ENCODE measurements at regions not wholly inside any gene's neighbourhood (a gene's known extent, or its start where the extent isn't known, plus 50 kb on each side); places are given as distances from the start of the nearest gene placed in this dataset.

- TF ChIP-seq, protein P1, sequence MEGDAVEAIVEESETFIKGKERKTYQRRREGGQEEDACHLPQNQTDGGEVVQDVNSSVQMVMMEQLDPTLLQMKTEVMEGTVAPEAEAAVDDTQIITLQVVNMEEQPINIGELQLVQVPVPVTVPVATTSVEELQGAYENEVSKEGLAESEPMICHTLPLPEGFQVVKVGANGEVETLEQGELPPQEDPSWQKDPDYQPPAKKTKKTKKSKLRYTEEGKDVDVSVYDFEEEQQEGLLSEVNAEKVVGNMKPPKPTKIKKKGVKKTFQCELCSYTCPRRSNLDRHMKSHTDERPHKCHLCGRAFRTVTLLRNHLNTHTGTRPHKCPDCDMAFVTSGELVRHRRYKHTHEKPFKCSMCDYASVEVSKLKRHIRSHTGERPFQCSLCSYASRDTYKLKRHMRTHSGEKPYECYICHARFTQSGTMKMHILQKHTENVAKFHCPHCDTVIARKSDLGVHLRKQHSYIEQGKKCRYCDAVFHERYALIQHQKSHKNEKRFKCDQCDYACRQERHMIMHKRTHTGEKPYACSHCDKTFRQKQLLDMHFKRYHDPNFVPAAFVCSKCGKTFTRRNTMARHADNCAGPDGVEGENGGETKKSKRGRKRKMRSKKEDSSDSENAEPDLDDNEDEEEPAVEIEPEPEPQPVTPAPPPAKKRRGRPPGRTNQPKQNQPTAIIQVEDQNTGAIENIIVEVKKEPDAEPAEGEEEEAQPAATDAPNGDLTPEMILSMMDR (IDR thresholded peaks at IDR 0.05; ENCODE audit: low read depth, low read length, missing control alignments) = no peak
- no peak for DNase-seq (ENCODE audit: low read depth)
- H3K4me3 ChIP-seq (ENCODE audit: low read depth, low read length) = no peak overlapping the region
Measured at GRCh38 chr10:65534771-65535170, 1391.1 kb upstream of the LRRTM3 start.

- no peak overlapping the region for H3K4me3 ChIP-seq (ENCODE audit: low read depth, low read length)
- DNase-seq (ENCODE audit: low read depth) = no peak
- TF ChIP-seq, protein P1 (IDR thresholded peaks at IDR 0.05; ENCODE audit: low read depth, low read length, missing control alignments) = no peak
Measured at GRCh38 chr10:65544756-65545155, 1381.1 kb upstream of the LRRTM3 start.

- TF ChIP-seq, protein P1 (IDR thresholded peaks at IDR 0.05; ENCODE audit: low read depth, low read length, missing control alignments) = no peak
- H3K4me3 ChIP-seq (ENCODE audit: low read depth, low read length) = no peak overlapping the region
- no peak for DNase-seq (ENCODE audit: low read depth)
Measured at GRCh38 chr10:65548001-65548400, 1377.8 kb upstream of the LRRTM3 start.

DNA sequence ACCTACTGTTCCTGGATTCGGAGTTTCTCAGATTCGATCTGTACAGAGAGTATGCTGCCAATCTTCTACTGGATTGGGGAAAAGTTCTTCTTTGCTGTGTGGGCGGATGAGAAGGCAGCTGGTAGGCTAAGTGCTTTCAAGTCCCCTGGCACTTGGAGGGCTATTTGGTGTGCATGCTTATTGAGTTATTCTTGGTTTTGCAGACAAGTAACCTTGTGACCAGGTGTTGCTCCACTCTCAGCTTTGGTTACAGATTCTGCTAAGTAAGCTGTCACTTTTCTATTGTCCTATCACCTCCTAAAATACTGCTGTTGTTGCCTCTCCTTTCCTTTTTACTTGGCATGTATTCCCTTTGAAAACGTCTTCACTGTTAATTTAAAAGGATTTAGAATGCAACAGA lies 1375.1 kb upstream of the LRRTM3 start:
- TF ChIP-seq, protein P1 (IDR thresholded peaks at IDR 0.05; ENCODE audit: low read depth, low read length, missing control alignments) = no peak
- DNase-seq (ENCODE audit: low read depth) = no peak
- no peak overlapping the region for H3K4me3 ChIP-seq (ENCODE audit: low read depth, low read length)

DNA sequence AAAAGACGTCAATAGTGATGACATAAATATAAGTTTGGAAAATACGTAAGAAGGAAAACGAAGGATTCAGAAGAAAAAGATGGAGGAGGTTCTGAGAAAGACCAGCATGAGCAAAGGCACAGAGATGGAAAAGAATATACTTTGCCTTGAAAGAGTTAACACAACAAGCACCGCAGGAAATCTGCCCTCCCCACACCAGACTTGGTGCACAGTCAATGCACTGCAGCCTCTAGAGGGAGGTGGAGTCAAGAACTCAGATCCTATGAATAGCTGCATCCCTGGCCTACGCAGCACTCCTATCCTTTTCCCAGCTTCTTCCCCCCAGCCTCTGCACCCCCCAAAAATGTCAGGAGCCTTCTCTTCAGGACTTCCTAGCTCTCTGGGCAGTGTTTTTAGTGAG lies 1370.6 kb upstream of the LRRTM3 start:
- no peak overlapping the region for H3K4me3 ChIP-seq (ENCODE audit: low read depth, low read length)
- DNase-seq (ENCODE audit: low read depth) = no peak
- TF ChIP-seq, protein P1 (IDR thresholded peaks at IDR 0.05; ENCODE audit: low read depth, low read length, missing control alignments) = no peak

GRCh38 chr10:65556006-65556405 lies 1369.8 kb upstream of the LRRTM3 start:
- H3K4me3 ChIP-seq (ENCODE audit: low read depth, low read length) = no peak overlapping the region
- DNase-seq (ENCODE audit: low read depth) = no peak
- TF ChIP-seq, protein P1 (IDR thresholded peaks at IDR 0.05; ENCODE audit: low read depth, low read length, missing control alignments) = no peak

DNA sequence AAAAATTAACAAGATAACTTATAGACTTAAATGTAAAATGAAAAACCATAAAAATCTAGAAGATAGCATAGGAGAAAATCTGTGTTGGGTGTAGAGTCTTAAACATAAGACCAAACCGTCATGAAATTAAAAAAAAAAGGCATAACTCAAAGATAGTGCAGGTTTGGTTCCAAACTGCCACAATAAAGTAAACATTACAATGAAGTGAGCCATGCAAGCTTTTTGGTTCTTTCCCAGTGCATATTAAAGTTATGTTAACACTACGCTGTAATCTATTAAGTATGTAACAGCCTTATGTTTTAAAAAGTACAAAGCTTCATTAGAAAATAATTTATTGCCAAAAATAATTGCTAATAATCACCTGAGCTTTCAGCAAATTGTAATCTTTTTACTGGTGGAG lies 1366.5 kb upstream of the LRRTM3 start:
- TF ChIP-seq, protein P1 (IDR thresholded peaks at IDR 0.05; ENCODE audit: low read depth, low read length, missing control alignments) = no peak
- DNase-seq (ENCODE audit: low read depth) = no peak
- no peak overlapping the region for H3K4me3 ChIP-seq (ENCODE audit: low read depth, low read length)

Measured in GM12864 (cell line).